ENCODE measurements at regions not wholly inside any gene's neighbourhood (a gene's known extent, or its start where the extent isn't known, plus 50 kb on each side); places are given as distances from the start of the nearest gene placed in this dataset.

DNA sequence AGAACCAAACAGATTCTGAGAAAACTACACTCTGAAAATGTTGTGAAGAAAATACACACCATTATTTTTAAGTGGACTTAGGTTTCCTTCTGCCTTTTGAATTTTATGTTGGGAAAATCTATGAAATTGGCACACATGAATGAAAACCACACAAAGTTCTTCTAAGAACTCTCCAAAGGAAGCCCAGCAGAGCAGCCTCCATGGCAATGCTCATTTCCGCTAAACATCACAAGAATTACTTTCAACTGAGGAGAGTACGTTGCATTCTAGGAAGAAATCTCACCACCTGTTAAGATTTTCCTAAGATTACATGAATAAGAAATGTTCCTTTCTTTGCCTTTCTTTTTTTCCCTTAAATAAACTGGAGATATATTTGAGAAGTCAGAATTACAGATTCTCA lies 154.2 kb downstream of the BARHL2 start:
- no peaks in the 10 kb centered on the region for H3K4me1 ChIP-seq
- no peak for DNase-seq
- H3K27me3 ChIP-seq = no peaks in the 10 kb centered on the region
- WGBS, 2 donors (ENCODE audit: low coverage in 1 of 2) = 50 to 63% methylated on average over 2 of the region's 2 CpGs
- no peaks in the 10 kb centered on the region for H3K36me3 ChIP-seq
- no peak overlapping the region for H3K4me3 ChIP-seq
- in situ Hi-C loops (cut with MboI; ENCODE audit: low pct_ligation_motif_present in 1 of 4, low pct_unique_long_range_greater_than_20kb in 1 of 4, low sequenced_read_pairs in 3 of 4) = no loop called here
- intact Hi-C loops (cut with DNase I; ENCODE audit: low total_unique reads) = no loop called here
- H3K9me3 ChIP-seq = no peaks in the 10 kb centered on the region
- no peak for TF ChIP-seq EP300 (IDR thresholded peaks at IDR 0.05; ENCODE audit: low read depth)
- no peak for TF ChIP-seq POLR2A (IDR thresholded peaks at IDR 0.05)
- TF ChIP-seq POLR2AphosphoS5 (IDR thresholded peaks at IDR 0.05) = no peak
- TF ChIP-seq, protein P1, sequence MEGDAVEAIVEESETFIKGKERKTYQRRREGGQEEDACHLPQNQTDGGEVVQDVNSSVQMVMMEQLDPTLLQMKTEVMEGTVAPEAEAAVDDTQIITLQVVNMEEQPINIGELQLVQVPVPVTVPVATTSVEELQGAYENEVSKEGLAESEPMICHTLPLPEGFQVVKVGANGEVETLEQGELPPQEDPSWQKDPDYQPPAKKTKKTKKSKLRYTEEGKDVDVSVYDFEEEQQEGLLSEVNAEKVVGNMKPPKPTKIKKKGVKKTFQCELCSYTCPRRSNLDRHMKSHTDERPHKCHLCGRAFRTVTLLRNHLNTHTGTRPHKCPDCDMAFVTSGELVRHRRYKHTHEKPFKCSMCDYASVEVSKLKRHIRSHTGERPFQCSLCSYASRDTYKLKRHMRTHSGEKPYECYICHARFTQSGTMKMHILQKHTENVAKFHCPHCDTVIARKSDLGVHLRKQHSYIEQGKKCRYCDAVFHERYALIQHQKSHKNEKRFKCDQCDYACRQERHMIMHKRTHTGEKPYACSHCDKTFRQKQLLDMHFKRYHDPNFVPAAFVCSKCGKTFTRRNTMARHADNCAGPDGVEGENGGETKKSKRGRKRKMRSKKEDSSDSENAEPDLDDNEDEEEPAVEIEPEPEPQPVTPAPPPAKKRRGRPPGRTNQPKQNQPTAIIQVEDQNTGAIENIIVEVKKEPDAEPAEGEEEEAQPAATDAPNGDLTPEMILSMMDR (IDR thresholded peaks at IDR 0.05) = no peak
- H3K27ac ChIP-seq = no peak overlapping the region

DNA sequence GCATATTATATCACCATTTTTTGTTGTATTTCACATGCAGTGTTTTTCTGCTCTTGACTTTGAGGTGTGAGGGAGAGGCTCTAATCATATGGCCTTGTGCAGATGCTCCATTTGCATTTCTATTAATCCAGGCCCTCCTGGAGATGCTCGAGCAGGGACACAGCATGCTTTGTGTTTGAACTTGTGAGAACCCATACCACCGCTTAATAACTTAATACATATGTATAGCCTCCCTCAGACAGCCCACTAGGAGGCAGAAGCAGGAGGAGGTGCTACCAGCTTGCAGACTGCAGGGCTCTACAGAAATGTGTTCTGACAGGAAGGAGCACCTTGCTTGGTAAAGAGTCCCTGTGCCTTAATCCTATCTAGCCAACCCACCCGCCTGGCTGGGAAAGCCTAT lies 155.2 kb downstream of the BARHL2 start:
- no peak for TF ChIP-seq POLR2A (IDR thresholded peaks at IDR 0.05)
- no peak for TF ChIP-seq EP300 (IDR thresholded peaks at IDR 0.05; ENCODE audit: low read depth)
- TF ChIP-seq, protein P1 (IDR thresholded peaks at IDR 0.05) = no peak
- no peak for TF ChIP-seq POLR2AphosphoS5 (IDR thresholded peaks at IDR 0.05)
- no peaks in the 10 kb centered on the region for H3K4me1 ChIP-seq
- in situ Hi-C loops (cut with MboI; ENCODE audit: low pct_ligation_motif_present in 1 of 4, low pct_unique_long_range_greater_than_20kb in 1 of 4, low sequenced_read_pairs in 3 of 4) = no loop called here
- WGBS, 2 donors (ENCODE audit: low coverage in 1 of 2) = 42 to 71% methylated on average over 3 of the region's 3 CpGs
- DNase-seq = no peak
- H3K36me3 ChIP-seq = no peaks in the 10 kb centered on the region
- no peaks in the 10 kb centered on the region for H3K9me3 ChIP-seq
- H3K27me3 ChIP-seq = no peaks in the 10 kb centered on the region
- intact Hi-C loops (cut with DNase I; ENCODE audit: low total_unique reads) = no loop called here
- H3K4me3 ChIP-seq = no peak overlapping the region
- H3K27ac ChIP-seq = no peak overlapping the region

DNA sequence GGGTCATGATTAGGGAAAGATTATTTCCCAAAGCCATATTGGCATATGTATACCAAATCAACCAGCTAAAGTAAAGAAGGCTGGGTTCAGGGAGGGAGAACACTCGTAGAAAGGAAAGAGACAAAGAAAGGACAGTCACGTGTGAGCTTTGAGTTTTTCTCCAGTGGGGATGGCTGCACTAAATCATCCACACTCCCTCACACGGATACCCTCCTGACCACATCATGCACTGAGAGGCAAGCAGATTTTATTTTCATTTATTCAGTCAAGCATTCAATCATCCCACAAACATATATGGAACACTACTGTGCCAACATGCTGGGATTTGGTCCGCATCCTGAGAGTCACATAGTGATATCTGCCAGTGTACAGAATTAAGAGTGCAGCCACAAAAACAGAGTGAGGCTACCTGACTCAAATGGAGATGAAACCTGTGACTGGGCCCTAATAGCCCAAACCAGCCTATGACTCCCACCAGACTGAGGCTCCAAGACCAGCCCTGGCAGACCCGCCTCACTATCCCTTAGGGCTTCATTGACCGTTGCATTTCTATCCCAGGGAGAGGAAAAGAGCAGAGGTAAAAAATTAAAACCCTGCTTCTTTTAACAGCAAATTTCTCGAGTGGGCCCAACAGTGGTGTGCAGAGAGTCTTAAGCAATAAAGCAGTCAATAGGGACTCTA lies 155.9 kb downstream of the BARHL2 start:
- Histone ChIP-seq H3K4me3 (no peak overlapping the region), H3K36me3 (no peaks in the 10 kb centered on the region), H3K4me1 (no peaks in the 10 kb centered on the region), H3K27ac (no peak overlapping the region), H3K9me3 (no peaks in the 10 kb centered on the region), H3K27me3 (no peaks in the 10 kb centered on the region)
- TF ChIP-seq POLR2A (IDR thresholded peaks at IDR 0.05) = no peak
- TF ChIP-seq, protein P1 (IDR thresholded peaks at IDR 0.05) = no peak
- no peak for TF ChIP-seq POLR2AphosphoS5 (IDR thresholded peaks at IDR 0.05)
- no peak for TF ChIP-seq EP300 (IDR thresholded peaks at IDR 0.05; ENCODE audit: low read depth)
- in situ Hi-C loops (cut with MboI; ENCODE audit: low pct_ligation_motif_present in 1 of 4, low pct_unique_long_range_greater_than_20kb in 1 of 4, low sequenced_read_pairs in 3 of 4) = no loop called here
- intact Hi-C loops (cut with DNase I; ENCODE audit: low total_unique reads) = no loop called here
- WGBS, 2 donors (ENCODE audit: low coverage in 1 of 2) = 65 to 66% methylated on average over 6 to 7 of the region's 7 CpGs
- DNase-seq = no peak

DNA sequence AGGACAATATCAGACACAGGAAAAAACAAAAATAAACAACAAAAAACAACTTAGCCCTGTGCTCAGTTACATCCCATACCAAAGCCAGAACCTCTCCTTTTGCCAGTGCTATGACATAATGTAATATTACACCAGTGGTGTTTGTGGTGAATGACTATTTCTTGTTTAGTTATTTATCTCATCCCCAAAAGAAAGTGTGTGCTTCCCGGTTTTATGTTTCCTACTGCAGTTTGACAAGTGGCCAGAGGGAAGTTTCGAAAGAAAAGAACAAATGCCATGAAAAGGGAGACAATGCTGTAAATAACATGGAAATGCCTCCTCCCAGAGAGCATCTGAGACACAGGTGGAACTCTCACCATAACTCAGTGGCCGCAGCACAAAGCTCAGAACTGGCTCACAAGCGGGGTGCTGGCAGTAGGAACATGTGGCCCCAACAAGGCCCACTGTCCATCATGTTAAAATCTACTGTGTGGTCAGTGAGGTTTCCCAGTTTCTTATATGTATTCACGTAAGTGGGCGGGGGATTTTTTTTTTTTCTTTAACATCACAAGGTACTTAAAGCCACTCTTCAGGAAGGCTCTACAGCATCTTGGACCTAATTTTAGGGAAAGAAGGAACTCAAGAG lies 158.2 kb downstream of the BARHL2 start:
- TF ChIP-seq POLR2AphosphoS5 (IDR thresholded peaks at IDR 0.05) = no peak
- no peak for TF ChIP-seq EP300 (IDR thresholded peaks at IDR 0.05; ENCODE audit: low read depth)
- no peak for TF ChIP-seq POLR2A (IDR thresholded peaks at IDR 0.05)
- TF ChIP-seq, protein P1 (IDR thresholded peaks at IDR 0.05) = no peak
- no peak overlapping the region for H3K4me3 ChIP-seq
- WGBS, 2 donors (ENCODE audit: low coverage in 1 of 2) = 59 to 78% methylated on average over 4 to 6 of the region's 6 CpGs
- intact Hi-C loops (cut with DNase I; ENCODE audit: low total_unique reads) = no loop called here
- no peaks in the 10 kb centered on the region for H3K27me3 ChIP-seq
- in situ Hi-C loops (cut with MboI; ENCODE audit: low pct_ligation_motif_present in 1 of 4, low pct_unique_long_range_greater_than_20kb in 1 of 4, low sequenced_read_pairs in 3 of 4) = no loop called here
- H3K27ac ChIP-seq = no peak overlapping the region
- no peaks in the 10 kb centered on the region for H3K36me3 ChIP-seq
- no peaks in the 10 kb centered on the region for H3K4me1 ChIP-seq
- DNase-seq = no peak
- H3K9me3 ChIP-seq = no peaks in the 10 kb centered on the region

Measured in transverse colon (tissue), 4 donors.